ENCODE measurements at regions not wholly inside any gene's neighbourhood (a gene's known extent, or its start where the extent isn't known, plus 50 kb on each side); places are given as distances from the start of the nearest gene placed in this dataset.

DNA sequence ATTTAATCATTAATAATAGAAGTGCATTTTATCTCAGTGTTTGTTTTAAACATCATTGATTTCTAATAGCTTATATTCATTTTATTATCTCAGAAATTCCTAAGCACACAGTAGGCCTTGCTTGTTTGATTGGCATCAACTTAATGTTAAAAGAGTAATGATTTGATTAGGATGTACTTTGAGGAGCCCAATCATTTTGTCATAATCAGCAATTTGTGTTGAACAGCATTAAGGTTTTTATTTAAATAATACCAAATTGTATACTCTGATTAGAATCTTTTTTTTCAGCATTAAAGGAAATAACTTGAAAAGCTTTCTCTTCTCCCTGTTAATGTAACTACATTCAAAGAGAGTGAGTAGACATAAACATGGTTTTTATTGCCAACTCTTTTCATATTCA is 2262.0 kb upstream of the TENM3 start:
- TF ChIP-seq NRF1 (conservative IDR thresholded peaks at IDR 0.05; ENCODE audit: low read depth, low read length) (no peak), EZH2 (IDR thresholded peaks at IDR 0.05; ENCODE audit: borderline replicate concordance, control insufficient read depth, low read depth, low read length) (no peak), HDAC6 (IDR thresholded peaks at IDR 0.05; ENCODE audit: unreplicated experiment) (no peak)
- TF ChIP-seq, protein P1, sequence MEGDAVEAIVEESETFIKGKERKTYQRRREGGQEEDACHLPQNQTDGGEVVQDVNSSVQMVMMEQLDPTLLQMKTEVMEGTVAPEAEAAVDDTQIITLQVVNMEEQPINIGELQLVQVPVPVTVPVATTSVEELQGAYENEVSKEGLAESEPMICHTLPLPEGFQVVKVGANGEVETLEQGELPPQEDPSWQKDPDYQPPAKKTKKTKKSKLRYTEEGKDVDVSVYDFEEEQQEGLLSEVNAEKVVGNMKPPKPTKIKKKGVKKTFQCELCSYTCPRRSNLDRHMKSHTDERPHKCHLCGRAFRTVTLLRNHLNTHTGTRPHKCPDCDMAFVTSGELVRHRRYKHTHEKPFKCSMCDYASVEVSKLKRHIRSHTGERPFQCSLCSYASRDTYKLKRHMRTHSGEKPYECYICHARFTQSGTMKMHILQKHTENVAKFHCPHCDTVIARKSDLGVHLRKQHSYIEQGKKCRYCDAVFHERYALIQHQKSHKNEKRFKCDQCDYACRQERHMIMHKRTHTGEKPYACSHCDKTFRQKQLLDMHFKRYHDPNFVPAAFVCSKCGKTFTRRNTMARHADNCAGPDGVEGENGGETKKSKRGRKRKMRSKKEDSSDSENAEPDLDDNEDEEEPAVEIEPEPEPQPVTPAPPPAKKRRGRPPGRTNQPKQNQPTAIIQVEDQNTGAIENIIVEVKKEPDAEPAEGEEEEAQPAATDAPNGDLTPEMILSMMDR (IDR thresholded peaks at IDR 0.05 in 2 of 3, conservative IDR thresholded peaks at IDR 0.05 in 1 of 3; ENCODE audit: control insufficient read depth in 2 of 3, extremely low read depth in 1 of 3, insufficient read depth in 1 of 3, low read depth in 3 of 3, low read length in 3 of 3) = no peak
- TF ChIP-seq, protein P2, sequence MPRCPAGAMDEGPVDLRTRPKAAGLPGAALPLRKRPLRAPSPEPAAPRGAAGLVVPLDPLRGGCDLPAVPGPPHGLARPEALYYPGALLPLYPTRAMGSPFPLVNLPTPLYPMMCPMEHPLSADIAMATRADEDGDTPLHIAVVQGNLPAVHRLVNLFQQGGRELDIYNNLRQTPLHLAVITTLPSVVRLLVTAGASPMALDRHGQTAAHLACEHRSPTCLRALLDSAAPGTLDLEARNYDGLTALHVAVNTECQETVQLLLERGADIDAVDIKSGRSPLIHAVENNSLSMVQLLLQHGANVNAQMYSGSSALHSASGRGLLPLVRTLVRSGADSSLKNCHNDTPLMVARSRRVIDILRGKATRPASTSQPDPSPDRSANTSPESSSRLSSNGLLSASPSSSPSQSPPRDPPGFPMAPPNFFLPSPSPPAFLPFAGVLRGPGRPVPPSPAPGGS (IDR thresholded peaks at IDR 0.05; ENCODE audit: borderline replicate concordance, insufficient read depth, low read depth, low read length, poor library complexity, severe bottlenecking) = no peak

Measured in GM12878 (cell line).